RWPE2 (cell line): ENCODE measurements at regions not wholly inside any gene's neighbourhood (a gene's known extent, or its start where the extent isn't known, plus 50 kb on each side); places are given as distances from the start of the nearest gene placed in this dataset.

Experiments used
- ATAC-seq: fragments of 200-7000 bp; cut with Tn5 transposase; 3 replicates; pipeline ENCODE4 v1.9.1; 2021; ENCODE audit warnings: low read depth
- DNase-seq: peaks from one replicate; pipeline ENCODE4 v3.0.0-alpha.2; 2020; ENCODE audit warnings: low spot score
- H3K27ac ChIP-seq: fragments of 450-650 bp; 2 replicates; pipeline ENCODE4 v1.5.1; 2017; ENCODE audit warnings: mild to moderate bottlenecking; ENCODE audit not compliant: poor library complexity, severe bottlenecking
- H3K27me3 ChIP-seq: fragments of 250-450 bp; sonication (Bioruptor Pico); 2 replicates; pipeline ENCODE4 v1.5.1; 2021; ENCODE audit warnings: mild to moderate bottlenecking, moderate library complexity; ENCODE audit not compliant: insufficient read depth, poor library complexity, severe bottlenecking
- H3K36me3 ChIP-seq: fragments of 250-450 bp; sonication (Bioruptor Pico); 2 replicates; pipeline ENCODE4 v1.5.1; 2020; ENCODE audit warnings: low read depth, mild to moderate bottlenecking, moderate library complexity
- H3K4me1 ChIP-seq: fragments of 250-450 bp; sonication (Bioruptor Pico); 2 replicates; pipeline ENCODE4 v1.5.1; 2021; ENCODE audit warnings: mild to moderate bottlenecking, moderate library complexity; ENCODE audit not compliant: insufficient read depth, poor library complexity, severe bottlenecking
- H3K4me3 ChIP-seq: fragments of 250-450 bp; sonication (Bioruptor Pico); 2 replicates; pipeline ENCODE4 v1.5.1; 2021; ENCODE audit warnings: mild to moderate bottlenecking, moderate library complexity; ENCODE audit not compliant: severe bottlenecking
- H3K9me3 ChIP-seq: fragments of 250-450 bp; sonication (Bioruptor Pico); 2 replicates; pipeline ENCODE4 v1.5.1; 2021; ENCODE audit warnings: mild to moderate bottlenecking, moderate library complexity; ENCODE audit not compliant: severe bottlenecking
- CTCF ChIP-seq: fragments of 450-650 bp; IDR thresholded peaks from one replicate; pipeline ENCODE4 v1.5.1; 2017; ENCODE audit warnings: mild to moderate bottlenecking, moderate library complexity; ENCODE audit not compliant: poor library complexity, severe bottlenecking

- TF ChIP-seq CTCF: no peak
- Histone ChIP-seq H3K4me1 (peaks cover 21% of the 10 kb centered on the region), H3K27me3 (no peaks in the 10 kb centered on the region), H3K36me3 (no peaks in the 10 kb centered on the region), H3K4me3 (no peak overlapping the region), H3K9me3 (no peaks in the 10 kb centered on the region), H3K27ac (no peak overlapping the region)
- DNase-seq: no peak
- ATAC-seq: peak; percentile 88
Observed at GRCh38 chr5:135718151-135718550, 116.3 kb upstream of the SLC25A48 start.

- Histone ChIP-seq H3K27me3 (no peaks in the 10 kb centered on the region), H3K4me3 (no peak overlapping the region), H3K27ac (peak overlapping the region; percentile 24), H3K9me3 (no peaks in the 10 kb centered on the region), H3K4me1 (peaks cover 21% of the 10 kb centered on the region), H3K36me3 (no peaks in the 10 kb centered on the region)
- ATAC-seq (peak; percentile 70), DNase-seq (no peak)
- no peak for TF ChIP-seq CTCF
Observed at GRCh38 chr5:135715267-135716055, 119.0 kb upstream of the SLC25A48 start.

- no peak overlapping the region for H3K27ac ChIP-seq
- no peak for ATAC-seq
- no peaks in the 10 kb centered on the region for H3K27me3 ChIP-seq
- H3K36me3 ChIP-seq: no peaks in the 10 kb centered on the region
- TF ChIP-seq CTCF: no peak
- H3K9me3 ChIP-seq: no peaks in the 10 kb centered on the region
- H3K4me3 ChIP-seq: no peak overlapping the region
- no peak for DNase-seq
- peaks cover 21% of the 10 kb centered on the region for H3K4me1 ChIP-seq
Observed at GRCh38 chr5:135714126-135714894, 120.2 kb upstream of the SLC25A48 start.

- Histone ChIP-seq H3K4me1 (peaks cover 17% of the 10 kb centered on the region), H3K27me3 (no peaks in the 10 kb centered on the region), H3K4me3 (no peak overlapping the region), H3K36me3 (no peaks in the 10 kb centered on the region), H3K27ac (no peak overlapping the region), H3K9me3 (no peaks in the 10 kb centered on the region)
- no peak for TF ChIP-seq CTCF
- ATAC-seq (no peak), DNase-seq (no peak)
Observed at GRCh38 chr5:135713161-135713915, 121.1 kb upstream of the SLC25A48 start.
